ENCODE measurements at regions not wholly inside any gene's neighbourhood (a gene's known extent, or its start where the extent isn't known, plus 50 kb on each side); places are given as distances from the start of the nearest gene placed in this dataset.
"Not testable (repeated sequence)": the region's sequence is repeated elsewhere in the genome, so short reads cannot be mapped to it uniquely, and the experiment has no call there.

DNA sequence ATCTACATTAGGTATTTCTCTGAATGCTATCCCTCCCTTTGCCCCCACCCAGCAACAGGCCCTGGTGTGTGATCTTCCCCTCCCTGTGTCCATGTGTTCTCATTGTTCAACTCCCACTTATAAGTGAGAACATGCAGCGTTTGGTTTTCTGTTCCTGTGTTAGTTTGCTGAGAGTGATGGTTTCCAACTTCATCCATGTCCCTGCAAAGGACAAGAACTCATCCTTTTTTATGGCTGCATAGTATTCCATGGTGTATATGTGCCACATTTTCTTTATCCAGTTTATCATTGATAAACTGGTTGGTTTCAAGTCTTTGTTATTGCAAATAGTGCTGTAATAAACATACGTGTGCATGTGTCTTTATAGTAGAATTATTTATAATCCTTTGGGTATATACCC is 55.5 kb upstream of the RASA1 start:
- DNase-seq: not testable (repeated sequence)

DNA sequence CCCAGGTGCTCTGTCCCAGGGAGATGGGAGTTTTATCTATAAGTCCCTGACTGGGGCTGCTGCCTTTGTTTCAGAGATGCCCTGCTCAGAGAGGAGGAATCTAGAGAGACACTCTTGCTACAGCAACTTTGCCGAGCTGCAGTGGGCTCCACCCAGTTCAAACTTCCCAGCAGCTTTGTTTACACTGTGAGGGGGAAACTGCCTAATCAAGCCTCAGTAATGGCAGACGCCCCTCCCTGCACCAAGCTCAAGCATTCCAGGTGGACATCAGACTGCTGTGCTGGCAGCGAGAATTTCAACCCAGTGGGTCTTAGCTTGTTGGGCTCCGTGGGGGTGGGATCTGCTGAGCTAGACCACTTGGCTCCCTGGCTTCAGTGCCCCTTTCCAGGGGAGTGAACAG is 50.2 kb upstream of the RASA1 start:
- not testable (repeated sequence) for DNase-seq
